Astrocyte of the spinal cord (primary cell): ENCODE measurements at regions not wholly inside any gene's neighbourhood (a gene's known extent, or its start where the extent isn't known, plus 50 kb on each side); places are given as distances from the start of the nearest gene placed in this dataset.

Experiments
- DNase-seq: peaks from one replicate; pipeline ENCODE4 v3.0.0; 2011; ENCODE audit warnings: low read depth, low spot score
- H3K4me3 ChIP-seq: 2 replicates; pipeline ENCODE4 v1.5.1; 2011; ENCODE audit warnings: low read depth, mild to moderate bottlenecking, low read length, moderate library complexity
- in situ Hi-C: cut with HindIII; loops from 2 replicates; pipeline ENCODE4 v1.10.0; 2017; ENCODE audit warnings: low sequenced_read_pairs
- TF ChIP-seq, protein P1 (sequence below): IDR thresholded peaks from 2 replicates; pipeline ENCODE4 v1.5.1; 2012; ENCODE audit warnings: low read depth, mild to moderate bottlenecking, low read length, inconsistent platforms

GRCh38 chr13:111551204-111551820 is 230.9 kb downstream of the TEX29 start:
- DNase-seq, result no peak
- TF ChIP-seq, protein P1, sequence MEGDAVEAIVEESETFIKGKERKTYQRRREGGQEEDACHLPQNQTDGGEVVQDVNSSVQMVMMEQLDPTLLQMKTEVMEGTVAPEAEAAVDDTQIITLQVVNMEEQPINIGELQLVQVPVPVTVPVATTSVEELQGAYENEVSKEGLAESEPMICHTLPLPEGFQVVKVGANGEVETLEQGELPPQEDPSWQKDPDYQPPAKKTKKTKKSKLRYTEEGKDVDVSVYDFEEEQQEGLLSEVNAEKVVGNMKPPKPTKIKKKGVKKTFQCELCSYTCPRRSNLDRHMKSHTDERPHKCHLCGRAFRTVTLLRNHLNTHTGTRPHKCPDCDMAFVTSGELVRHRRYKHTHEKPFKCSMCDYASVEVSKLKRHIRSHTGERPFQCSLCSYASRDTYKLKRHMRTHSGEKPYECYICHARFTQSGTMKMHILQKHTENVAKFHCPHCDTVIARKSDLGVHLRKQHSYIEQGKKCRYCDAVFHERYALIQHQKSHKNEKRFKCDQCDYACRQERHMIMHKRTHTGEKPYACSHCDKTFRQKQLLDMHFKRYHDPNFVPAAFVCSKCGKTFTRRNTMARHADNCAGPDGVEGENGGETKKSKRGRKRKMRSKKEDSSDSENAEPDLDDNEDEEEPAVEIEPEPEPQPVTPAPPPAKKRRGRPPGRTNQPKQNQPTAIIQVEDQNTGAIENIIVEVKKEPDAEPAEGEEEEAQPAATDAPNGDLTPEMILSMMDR, result no peak
- in situ Hi-C loops, result no loop called here
- no peak overlapping the region for H3K4me3 ChIP-seq

- in situ Hi-C loops, result no loop called here
- TF ChIP-seq, protein P1, result no peak
- H3K4me3 ChIP-seq, result no peak overlapping the region
- DNase-seq, result no peak
Observed at GRCh38 chr13:111552891-111553655, 232.6 kb downstream of the TEX29 start.

DNA sequence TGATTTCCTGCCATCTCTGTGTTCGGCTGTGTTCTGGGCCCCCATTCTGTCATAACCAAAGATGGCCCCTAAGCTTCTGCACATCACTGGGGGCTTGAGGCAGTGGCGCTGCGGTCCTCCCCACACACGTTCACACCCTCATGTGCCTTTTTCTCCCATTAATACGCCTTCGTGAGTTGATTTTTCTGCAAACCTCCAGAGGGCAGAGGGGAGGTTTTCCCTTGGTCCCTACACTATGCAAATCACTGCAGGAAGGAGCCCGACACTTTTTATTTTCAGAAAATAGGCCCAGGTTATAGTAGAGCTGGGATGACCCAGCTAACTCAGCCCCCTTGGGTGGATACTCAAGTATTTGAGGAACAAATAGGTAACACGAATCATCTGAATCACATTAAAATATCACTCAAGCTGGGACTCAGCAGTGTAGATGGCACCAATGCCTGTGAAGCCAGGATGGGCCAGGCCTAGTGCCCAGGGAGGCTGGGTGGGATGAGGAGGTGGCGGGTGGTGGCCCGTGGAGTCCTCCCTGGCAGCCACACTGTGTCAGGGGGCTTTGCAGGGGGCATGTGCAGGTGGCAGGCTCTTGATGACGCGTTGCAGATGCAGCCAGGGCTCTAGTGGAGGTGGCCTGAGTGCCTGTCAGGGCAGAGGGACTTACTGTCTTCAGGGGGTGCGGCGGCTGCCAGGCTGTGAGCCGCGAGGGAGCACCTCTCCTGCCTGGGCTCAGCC is 234.3 kb downstream of the TEX29 start:
- TF ChIP-seq, protein P1, result no peak
- DNase-seq, result no peak
- no peak overlapping the region for H3K4me3 ChIP-seq
- in situ Hi-C loops, result no loop called here

DNA sequence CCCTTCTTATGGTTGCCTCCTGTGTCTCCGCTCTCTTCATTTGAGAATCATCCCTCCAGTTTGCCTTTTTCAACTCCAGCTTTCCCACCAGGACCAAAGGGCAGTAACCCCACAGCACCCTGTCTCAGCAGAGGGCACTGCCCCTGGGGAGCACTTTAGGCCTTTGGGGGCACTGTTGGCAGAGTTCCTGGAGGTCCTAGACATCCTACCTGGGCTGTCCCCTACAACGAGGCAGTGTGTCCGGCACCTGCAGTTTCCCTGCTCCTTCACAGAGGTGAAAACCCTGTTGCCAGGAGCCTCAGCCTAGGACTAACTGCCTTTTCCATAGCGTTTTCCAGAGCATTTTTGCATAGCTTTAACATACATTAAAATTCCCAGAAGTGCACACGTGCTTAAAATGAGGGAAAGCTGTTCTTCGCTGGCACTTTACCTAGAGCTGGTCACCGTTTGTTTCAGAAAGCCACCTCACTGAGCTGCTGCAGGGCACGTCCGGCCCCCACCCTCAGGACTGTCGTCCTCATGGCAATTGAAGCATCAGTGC is 234.9 kb downstream of the TEX29 start:
- in situ Hi-C loops, result no loop called here
- TF ChIP-seq, protein P1, result no peak
- no peak overlapping the region for H3K4me3 ChIP-seq
- no peak for DNase-seq

DNA sequence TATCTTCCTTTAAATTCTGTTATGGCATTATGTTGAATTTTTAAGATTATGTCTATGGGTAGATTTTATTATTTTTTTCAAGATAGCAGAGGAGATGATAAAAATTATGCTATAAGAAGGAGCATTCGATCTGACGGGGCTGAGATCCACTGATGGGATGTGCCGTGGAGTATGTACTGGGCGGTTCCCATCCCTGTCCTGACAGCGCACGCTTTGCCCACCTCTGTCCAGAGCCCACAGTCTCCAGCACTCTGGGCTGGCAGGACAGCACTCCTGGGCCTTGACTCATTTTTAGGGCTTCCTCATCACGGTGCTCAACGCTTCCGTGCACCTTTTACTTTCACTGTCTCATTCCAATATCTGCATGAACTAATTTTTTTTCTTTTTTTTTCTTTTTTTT is 235.5 kb downstream of the TEX29 start:
- in situ Hi-C loops, result no loop called here
- DNase-seq, result no peak
- TF ChIP-seq, protein P1, result no peak
- H3K4me3 ChIP-seq, result no peak overlapping the region

DNA sequence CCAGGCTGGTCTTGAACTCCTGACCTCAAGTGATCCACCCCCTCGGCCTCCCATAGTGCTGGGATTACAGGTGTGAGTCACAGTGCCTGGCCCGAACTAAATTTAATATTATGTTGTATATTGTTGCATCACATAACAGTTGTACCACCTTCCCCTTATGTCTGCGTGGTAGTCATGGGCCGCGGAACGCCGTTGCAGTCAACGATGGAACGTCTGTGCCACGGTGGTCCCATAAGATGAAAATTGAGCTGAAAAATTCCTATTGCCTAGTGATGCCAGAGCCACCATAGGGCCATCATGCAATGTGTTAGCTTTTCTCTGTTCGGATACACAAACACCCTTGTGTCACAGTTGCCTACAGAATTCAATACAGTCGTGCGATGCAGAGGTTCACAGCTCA is 236.1 kb downstream of the TEX29 start:
- no peak for DNase-seq
- TF ChIP-seq, protein P1, result no peak
- in situ Hi-C loops, result no loop called here
- no peak overlapping the region for H3K4me3 ChIP-seq
